22Rv1 (cell line): ENCODE measurements at regions not wholly inside any gene's neighbourhood (a gene's known extent, or its start where the extent isn't known, plus 50 kb on each side); places are given as distances from the start of the nearest gene placed in this dataset.
"Not testable (repeated sequence)": the region's sequence is repeated elsewhere in the genome, so short reads cannot be mapped to it uniquely, and the experiment has no call there.

Experiments used
- CTCF ChIP-seq: fragments of 450-650 bp; IDR thresholded peaks from 2 replicates; pipeline ENCODE4 v1.5.1; 2017; ENCODE audit warnings: mild to moderate bottlenecking
- ZFX ChIP-seq: fragments of 450-650 bp; IDR thresholded peaks from 2 replicates; pipeline ENCODE4 v1.6.1; 2017; ENCODE audit warnings: antibody characterized with exemption, borderline replicate concordance

- TF ChIP-seq CTCF, ZFX: not testable (repeated sequence)
Observed at GRCh38 chr1:83142802-83143201, 856.1 kb downstream of the TTLL7 start.
